PFSK-1 (cell line): ENCODE measurements at regions not wholly inside any gene's neighbourhood (a gene's known extent, or its start where the extent isn't known, plus 50 kb on each side); places are given as distances from the start of the nearest gene placed in this dataset.

ENCODE experiments used
- FOXP2 ChIP-seq: optimal IDR thresholded peaks from 2 replicates; pipeline ENCODE3; 2011; ENCODE audit warnings: borderline replicate concordance, control low read depth, inconsistent platforms; ENCODE audit not compliant: insufficient read depth; ENCODE audit errors: extremely low read length, extremely low read depth
- POLR2AphosphoS5 ChIP-seq: IDR thresholded peaks from 2 replicates; pipeline ENCODE4 v1.6.1; 2012; ENCODE audit warnings: low read depth, mild to moderate bottlenecking, control low read depth, low read length, moderate library complexity
- SIN3A ChIP-seq: IDR thresholded peaks from 2 replicates; pipeline ENCODE4 v1.6.1; 2012; ENCODE audit warnings: mild to moderate bottlenecking, low read length, moderate library complexity, borderline replicate concordance; ENCODE audit not compliant: insufficient read depth
- TAF1 ChIP-seq: IDR thresholded peaks from 2 replicates; pipeline ENCODE4 v1.6.1; 2012; ENCODE audit warnings: low read length, control low read depth, borderline replicate concordance; ENCODE audit not compliant: insufficient read depth
- TF ChIP-seq, protein P1 (sequence below), 2 experiments: IDR thresholded peaks; 2 replicates each; pipeline versions ENCODE4 v1.6.1 to v1.8.0; 2011 to 2012; ENCODE audit warnings: low read depth in 2 of 2, low read length in 2 of 2, control low read depth in 1 of 2, inconsistent platforms in 1 of 2, mild to moderate bottlenecking in 1 of 2, moderate library complexity in 1 of 2; ENCODE audit not compliant: insufficient read depth in 1 of 2

DNA sequence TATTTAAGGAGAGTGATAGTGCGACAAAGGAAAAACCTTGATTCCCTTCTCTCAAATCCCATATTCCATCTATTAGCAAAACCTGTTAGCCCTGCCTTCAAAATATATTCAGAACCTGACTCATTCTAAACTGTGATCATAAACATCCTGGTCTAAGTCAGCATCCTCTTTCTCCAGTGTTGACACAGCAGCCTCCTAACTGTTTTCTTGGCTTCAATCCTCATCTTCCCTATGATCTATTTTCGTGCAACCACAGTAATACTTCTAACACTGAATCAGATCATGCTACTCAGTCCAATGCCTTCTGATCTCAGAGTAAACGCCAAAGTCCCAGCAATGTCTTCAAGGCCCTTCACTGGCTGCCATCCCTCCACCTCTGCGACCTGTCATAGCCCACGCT is 785.1 kb downstream of the EDEM1 start:
- TF ChIP-seq POLR2AphosphoS5 (no peak), FOXP2 (no peak), SIN3A (no peak), TAF1 (no peak)
- TF ChIP-seq, protein P1, sequence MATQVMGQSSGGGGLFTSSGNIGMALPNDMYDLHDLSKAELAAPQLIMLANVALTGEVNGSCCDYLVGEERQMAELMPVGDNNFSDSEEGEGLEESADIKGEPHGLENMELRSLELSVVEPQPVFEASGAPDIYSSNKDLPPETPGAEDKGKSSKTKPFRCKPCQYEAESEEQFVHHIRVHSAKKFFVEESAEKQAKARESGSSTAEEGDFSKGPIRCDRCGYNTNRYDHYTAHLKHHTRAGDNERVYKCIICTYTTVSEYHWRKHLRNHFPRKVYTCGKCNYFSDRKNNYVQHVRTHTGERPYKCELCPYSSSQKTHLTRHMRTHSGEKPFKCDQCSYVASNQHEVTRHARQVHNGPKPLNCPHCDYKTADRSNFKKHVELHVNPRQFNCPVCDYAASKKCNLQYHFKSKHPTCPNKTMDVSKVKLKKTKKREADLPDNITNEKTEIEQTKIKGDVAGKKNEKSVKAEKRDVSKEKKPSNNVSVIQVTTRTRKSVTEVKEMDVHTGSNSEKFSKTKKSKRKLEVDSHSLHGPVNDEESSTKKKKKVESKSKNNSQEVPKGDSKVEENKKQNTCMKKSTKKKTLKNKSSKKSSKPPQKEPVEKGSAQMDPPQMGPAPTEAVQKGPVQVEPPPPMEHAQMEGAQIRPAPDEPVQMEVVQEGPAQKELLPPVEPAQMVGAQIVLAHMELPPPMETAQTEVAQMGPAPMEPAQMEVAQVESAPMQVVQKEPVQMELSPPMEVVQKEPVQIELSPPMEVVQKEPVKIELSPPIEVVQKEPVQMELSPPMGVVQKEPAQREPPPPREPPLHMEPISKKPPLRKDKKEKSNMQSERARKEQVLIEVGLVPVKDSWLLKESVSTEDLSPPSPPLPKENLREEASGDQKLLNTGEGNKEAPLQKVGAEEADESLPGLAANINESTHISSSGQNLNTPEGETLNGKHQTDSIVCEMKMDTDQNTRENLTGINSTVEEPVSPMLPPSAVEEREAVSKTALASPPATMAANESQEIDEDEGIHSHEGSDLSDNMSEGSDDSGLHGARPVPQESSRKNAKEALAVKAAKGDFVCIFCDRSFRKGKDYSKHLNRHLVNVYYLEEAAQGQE (IDR thresholded peaks at IDR 0.05; ENCODE audit: insufficient read depth in 1 of 2, low read depth in 2 of 2, low read length in 2 of 2) = no peak

DNA sequence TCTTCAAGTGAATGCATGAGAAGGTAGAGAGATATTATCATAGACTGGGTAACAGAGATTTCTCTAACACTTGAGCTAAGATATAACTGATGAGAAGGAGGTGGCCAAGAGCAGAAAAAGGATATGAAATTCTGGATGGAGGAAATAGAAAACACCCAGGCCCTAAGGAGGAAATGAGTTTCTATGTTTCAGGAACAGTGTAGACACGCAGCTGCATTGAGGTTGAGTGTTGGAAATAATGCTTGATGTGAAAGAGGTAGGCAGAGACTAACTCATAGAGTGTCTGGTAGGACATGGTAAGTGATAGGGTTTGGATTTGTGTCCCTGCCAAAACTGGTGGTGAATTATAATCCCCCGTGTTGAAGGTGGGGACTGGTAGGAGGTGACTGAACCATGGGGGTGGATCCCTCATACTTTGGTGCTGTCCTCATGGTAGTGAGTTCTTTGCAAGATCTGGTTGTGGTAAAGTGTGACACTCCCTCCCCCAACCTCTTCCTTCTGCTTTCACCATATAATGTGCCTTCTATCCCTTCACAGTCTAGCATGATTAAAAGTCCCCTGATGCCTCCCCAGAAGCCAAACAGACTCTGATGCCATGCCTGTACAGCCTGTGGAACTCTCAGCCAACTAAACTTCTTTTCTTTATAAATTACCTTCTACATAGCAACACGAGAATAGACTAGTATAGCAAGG is 787.3 kb downstream of the EDEM1 start:
- TF ChIP-seq, protein P1 (IDR thresholded peaks at IDR 0.05; ENCODE audit: insufficient read depth in 1 of 2, low read depth in 2 of 2, low read length in 2 of 2) = no peak
- no peak for TF ChIP-seq FOXP2
- TF ChIP-seq POLR2AphosphoS5 = no peak
- no peak for TF ChIP-seq SIN3A
- TF ChIP-seq TAF1 = no peak

DNA sequence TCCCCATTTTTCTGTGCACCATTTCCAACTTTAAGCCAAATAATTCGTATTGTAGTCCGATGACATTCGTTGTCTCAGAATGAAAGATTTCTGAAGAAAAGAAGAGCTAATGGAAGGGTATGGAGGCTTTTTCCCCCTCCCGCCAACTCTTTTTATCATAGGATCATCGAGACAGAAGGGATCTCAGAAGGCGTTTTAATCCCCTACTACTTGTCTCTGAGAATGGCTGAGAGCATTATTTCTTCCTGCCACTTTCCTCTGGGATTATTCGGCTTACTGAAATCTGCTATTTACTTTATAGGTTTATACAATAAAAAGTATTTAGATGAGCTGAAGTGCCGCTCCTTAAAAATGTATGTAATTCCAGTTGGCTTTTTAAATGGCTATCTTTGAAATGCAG is 789.8 kb downstream of the EDEM1 start:
- TF ChIP-seq FOXP2 = no peak
- TF ChIP-seq TAF1 = no peak
- TF ChIP-seq POLR2AphosphoS5 = no peak
- no peak for TF ChIP-seq SIN3A
- TF ChIP-seq, protein P1 (IDR thresholded peaks at IDR 0.05; ENCODE audit: insufficient read depth in 1 of 2, low read depth in 2 of 2, low read length in 2 of 2) = no peak

- no peak for TF ChIP-seq FOXP2
- TF ChIP-seq, protein P1 (IDR thresholded peaks at IDR 0.05; ENCODE audit: insufficient read depth in 1 of 2, low read depth in 2 of 2, low read length in 2 of 2) = no peak
- TF ChIP-seq SIN3A = no peak
- TF ChIP-seq TAF1 = no peak
- TF ChIP-seq POLR2AphosphoS5 = no peak
These were observed 793.0 kb downstream of the EDEM1 start for GRCh38 chr3:5980475-5980874.

GRCh38 chr3:5994651-5995050 is 807.1 kb downstream of the EDEM1 start:
- no peak for TF ChIP-seq POLR2AphosphoS5
- TF ChIP-seq TAF1 = no peak
- TF ChIP-seq SIN3A = no peak
- no peak for TF ChIP-seq FOXP2
- TF ChIP-seq, protein P1 (IDR thresholded peaks at IDR 0.05; ENCODE audit: insufficient read depth in 1 of 2, low read depth in 2 of 2, low read length in 2 of 2) = no peak
